DMS79 treated with DMSO at 0.1 percent for 48 hours (cell line): ENCODE measurements at regions not wholly inside any gene's neighbourhood (a gene's known extent, or its start where the extent isn't known, plus 50 kb on each side); places are given as distances from the start of the nearest gene placed in this dataset.

Experiments
- DNase-seq: peaks from one replicate; lab custom pipeline; 2025; lab: John Stamatoyannopoulos, UW

DNA sequence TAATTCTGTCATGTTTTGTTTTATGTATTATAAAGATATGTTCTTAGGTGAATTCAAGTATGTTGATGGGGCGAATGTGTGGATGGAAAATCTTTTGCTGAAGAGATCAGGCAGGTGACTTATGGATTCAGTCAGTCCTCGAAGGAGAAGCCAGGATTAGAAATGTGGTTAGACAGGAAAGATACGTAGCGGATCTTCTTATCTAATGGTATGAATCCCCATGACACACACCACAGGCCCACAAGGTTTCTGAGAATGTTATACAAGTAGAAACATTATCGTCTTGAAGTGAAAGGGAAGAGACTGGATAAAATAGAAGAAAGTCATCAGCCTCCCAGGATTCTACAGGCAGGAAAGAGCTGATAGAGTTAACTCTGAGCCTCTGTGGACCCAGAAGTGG, 69.0 kb upstream of the RFXAP start:
- no peak for DNase-seq

DNA sequence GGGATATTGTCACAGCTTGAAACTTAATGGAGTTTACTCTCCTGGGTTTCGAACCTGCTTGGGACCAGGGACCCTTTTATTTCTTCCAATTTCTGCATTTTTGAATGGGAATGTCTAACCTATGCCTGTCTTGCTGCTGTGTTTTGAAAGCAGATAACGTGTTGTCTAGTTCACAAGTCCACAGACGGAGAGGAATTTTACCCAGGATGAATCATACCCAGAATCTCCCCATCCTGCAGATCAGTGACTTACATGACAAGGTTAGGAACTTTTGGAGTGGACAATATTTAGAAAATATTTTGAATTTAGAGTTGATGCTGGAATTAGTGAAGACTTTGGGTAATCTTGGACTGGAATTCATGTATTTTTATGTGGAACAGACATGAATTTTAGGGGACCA, 68.6 kb upstream of the RFXAP start:
- no peak for DNase-seq

DNA sequence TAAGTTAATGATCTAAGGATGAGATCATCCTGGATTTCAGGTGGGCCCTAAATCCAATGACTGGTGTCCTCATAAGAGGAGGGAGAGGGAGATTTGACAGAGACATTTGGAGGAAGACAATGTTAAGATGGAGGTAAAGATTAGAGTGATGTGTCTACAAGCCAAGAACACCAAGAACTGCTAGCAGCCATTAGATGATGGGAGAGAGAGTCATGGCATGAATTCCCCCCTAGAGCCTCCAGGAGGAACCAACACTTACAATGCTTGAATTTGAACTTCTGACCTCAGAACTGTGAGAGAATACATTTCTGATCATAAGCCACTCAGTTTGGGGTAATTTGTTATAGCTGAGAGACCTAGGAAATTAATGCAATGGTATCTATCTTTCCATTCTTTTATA, 68.1 kb upstream of the RFXAP start:
- no peak for DNase-seq

DNA sequence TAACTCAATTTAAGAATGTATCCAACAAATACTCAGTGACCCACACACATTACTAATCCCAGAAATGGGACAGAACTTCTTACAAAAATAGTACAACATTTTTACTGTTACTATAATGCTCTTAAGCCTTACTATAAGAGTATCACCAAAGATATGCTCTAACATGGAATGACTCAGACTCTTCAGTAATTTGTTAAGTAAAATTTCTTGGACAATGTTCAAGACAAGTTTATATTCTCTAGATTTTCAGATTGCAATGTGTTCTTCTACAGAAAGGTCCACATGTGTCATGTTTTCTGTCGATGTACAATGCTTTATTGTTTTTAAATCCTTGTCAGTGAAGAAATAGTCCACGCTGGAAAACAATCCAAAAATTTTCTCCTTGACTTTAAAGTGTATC, 66.3 kb upstream of the RFXAP start:
- no peak for DNase-seq

DNA sequence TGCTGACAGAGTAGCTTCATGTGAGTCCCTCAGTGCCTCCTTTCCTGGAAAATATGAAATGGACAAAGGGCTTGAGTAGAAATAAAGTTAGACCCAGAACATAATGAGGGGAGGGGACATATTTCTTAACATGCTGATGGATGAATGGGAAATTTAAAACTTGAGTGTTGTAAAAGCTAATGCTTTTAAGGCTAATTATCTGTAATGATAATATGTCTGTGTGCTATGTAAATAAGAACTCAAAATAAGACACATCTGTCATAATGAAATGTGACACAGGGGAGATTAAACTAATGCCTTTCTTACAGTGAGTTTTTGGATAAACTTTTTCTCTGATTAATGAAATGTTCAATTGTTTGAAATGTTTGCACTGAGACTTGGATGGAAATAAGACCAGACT, 65.8 kb upstream of the RFXAP start:
- DNase-seq, result no peak

DNA sequence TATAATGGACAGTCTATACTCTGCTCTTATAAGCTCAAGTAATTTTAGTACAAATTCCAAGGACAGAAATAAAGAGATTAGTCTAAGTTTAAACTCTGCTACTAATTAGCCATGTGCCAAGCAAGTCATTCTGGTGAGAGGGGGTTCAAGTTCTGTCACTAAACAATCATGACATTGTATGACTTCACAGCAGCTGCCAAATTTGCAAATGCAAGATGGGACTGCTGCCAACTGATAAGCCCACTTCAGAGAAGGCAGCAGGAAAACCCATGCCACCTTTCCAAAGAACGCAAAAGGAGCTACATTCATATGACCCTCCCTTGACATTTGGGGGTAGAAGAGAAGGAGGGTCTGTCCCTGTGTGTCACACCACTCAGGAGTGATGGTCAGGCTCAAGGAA, 60.7 kb upstream of the RFXAP start:
- peak; percentile 87 for DNase-seq

DNA sequence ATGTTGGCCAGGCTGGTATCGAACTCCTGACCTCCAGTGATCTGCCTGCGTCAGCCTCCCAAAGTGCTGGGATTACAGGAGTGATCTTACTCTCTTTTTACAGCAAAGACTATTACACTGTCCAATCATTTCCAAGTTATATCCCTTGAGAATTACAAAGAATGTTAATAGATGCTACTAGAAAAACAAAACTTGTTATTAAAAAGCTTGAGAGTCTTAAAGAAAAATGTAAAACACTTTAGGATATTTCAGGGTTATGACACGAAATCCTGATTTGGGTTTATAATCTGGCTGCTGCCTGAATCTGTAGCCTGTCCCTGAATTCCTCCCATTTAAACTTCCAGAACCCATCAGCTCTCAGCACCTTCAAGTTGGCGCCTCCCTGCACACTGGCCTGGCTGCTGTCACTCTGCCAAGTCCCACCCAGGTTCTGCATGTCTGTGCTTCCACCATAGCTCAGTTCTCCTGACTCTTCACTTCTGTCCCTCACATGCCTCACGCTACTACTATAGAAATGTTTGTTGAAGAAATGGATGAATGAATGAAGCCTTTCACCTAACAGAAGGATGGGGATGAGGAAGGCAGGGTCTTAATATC, 55.8 kb upstream of the RFXAP start:
- no peak for DNase-seq

DNA sequence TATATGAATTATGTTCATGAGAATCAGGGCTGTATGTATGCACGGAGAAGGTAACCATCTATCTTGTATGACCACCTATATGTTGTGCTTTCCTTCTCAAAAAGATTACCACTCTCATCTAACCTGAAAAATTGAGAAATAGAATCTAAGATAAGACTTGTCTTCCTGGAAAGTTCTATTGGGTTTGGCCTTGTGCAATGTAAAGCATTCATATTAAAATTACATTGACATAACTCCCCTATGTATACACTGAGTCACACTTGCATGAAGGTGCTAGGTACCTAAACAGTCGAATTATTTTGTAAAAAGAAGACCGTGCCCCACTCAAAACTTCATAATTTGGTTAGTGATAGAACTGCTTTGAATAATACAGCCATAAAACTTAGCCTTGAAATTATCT, 54.5 kb upstream of the RFXAP start:
- no peak for DNase-seq

DNA sequence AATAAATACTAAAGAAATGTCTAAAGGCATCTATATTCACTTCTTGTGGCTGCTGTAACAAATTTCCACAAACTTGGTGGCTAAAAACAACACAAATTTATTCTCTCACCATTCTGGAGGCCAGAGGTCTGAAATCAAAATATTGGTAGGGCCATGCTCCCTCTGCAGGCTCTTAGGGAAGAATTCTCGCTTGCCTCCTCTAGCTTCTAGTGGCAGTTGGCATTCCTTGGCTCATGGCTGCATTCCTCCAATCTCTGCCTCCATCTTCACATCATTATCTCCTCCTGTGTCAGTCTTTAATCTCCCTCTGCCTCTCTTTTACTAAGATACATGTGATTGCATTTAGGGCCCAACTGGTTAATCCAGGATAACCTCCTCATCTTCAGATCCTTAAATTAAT, 54.1 kb upstream of the RFXAP start:
- no peak for DNase-seq

DNA sequence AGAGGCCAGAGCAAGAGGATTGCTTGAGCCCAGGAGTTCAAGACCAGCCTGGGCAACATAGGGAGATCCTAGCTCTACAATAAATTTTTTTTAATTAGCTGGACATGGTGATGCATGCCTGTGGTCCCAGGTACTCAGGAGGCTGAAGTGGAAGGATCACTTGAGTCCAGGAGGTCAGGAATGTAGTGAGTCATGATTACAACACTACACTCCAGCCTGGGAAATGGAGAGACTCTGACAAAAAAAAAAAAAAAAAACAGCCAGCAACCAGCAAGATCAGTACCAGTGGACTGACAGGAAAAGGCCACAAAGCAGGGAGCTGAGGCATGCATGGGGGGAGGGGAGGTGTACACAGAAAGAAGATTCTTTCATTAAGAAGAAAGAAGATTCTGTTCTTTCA, 52.7 kb upstream of the RFXAP start:
- DNase-seq, result no peak

DNA sequence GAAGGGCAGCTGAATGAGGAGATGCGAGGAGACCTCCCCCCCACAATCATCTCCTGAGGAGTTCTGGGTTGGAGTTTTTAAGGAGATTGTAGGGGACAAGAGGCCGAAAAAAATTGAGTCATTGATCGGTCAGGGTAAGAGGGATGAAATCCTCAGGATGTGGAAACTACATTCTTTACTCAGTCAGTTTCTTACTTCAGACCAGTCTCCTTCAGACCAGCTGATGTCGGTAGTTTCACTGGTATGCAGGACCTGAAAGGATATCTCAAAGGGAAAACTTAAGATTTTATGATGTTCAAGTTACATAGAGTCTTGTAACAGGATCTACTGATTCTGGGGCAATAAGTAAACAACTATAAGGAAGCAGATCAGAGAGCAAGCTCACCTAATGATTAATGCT, 51.7 kb upstream of the RFXAP start:
- DNase-seq, result no peak

DNA sequence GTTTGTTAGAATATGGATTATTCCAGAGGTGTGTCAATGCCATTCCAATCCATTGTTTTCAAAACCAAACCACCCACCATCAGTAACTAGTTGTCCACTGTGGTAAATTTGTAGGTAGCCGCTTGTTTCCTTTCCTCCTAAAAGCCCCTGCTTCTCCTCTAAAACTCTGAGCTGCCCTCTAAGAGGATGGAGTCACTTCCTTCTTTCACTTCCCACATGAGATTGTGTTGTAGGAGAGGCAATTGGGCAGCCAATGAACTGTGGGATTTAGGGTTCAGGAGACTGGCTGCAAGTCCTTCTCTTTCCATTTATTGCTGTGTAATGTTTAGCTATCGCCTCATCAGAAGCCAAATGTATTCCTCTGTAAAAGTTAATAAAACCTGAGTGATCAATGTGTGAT, 49.9 kb upstream of the RFXAP start:
- no peak for DNase-seq
